HUES64 (cell line): ENCODE measurements at regions not wholly inside any gene's neighbourhood (a gene's known extent, or its start where the extent isn't known, plus 50 kb on each side); places are given as distances from the start of the nearest gene placed in this dataset.

Source experiments
- H3K27ac ChIP-seq: 2 replicates; pipeline ENCODE4 v1.7.0; 2013; ENCODE audit warnings: low read depth, low read length, inconsistent platforms
- H3K27me3 ChIP-seq: 2 replicates; pipeline ENCODE4 v1.6.1; 2013; ENCODE audit warnings: mild to moderate bottlenecking, low read length; ENCODE audit not compliant: insufficient read depth
- H3K36me3 ChIP-seq: 2 replicates; pipeline ENCODE4 v1.6.1; 2013; ENCODE audit warnings: mild to moderate bottlenecking, low read length; ENCODE audit not compliant: insufficient read depth
- H3K4me1 ChIP-seq: 2 replicates; pipeline ENCODE4 v1.6.1; 2013; ENCODE audit warnings: mild to moderate bottlenecking, low read length, moderate library complexity; ENCODE audit not compliant: insufficient read depth
- H3K4me3 ChIP-seq: 2 replicates; pipeline ENCODE4 v1.5.1; 2013; ENCODE audit warnings: mild to moderate bottlenecking, low read length, moderate library complexity
- H3K9ac ChIP-seq: 2 replicates; pipeline ENCODE4 v1.6.1; 2013; ENCODE audit warnings: mild to moderate bottlenecking, low read depth, low read length
- H3K9me3 ChIP-seq: 2 replicates; pipeline ENCODE4 v1.6.1; 2013; ENCODE audit warnings: low read depth, low read length; ENCODE audit not compliant: insufficient read depth
- WGBS: fragments of 150-250, 120-280 bp; methylation state at CpG from one replicate; pipeline ENCODE4 v1.1.7; 2013; ENCODE audit warnings: missing lambda C conversion rate; 5-methylcytosine and 5-hydroxymethylcytosine counted together

DNA sequence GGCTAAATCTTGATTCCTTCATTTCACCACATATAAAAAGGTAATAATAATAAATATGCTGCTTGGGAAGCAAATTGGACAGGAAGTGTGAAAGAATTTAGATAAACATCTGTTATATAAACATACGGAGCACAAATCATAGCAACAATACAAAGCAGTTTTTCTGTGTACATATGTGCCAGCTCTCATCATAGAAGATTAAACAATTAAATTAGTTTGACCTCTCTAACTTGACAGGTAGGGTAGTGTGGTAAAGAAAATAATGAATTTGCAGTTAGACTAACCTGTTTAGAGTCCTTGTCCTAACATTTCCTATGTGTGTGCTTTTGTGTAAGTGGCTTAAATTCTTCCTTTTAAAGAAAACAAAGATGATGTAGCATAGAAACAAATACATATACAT is 995.7 kb upstream of the TENM4 start:
- H3K36me3 ChIP-seq, result no peaks in the 10 kb centered on the region
- H3K4me1 ChIP-seq, result no peaks in the 10 kb centered on the region
- no CpG with 5 or more reads among the region's 1 CpG for WGBS
- H3K27ac ChIP-seq, result no peak overlapping the region
- H3K27me3 ChIP-seq, result no peaks in the 10 kb centered on the region
- H3K9ac ChIP-seq, result no peak overlapping the region
- H3K4me3 ChIP-seq, result no peak overlapping the region
- H3K9me3 ChIP-seq, result no peaks in the 10 kb centered on the region

DNA sequence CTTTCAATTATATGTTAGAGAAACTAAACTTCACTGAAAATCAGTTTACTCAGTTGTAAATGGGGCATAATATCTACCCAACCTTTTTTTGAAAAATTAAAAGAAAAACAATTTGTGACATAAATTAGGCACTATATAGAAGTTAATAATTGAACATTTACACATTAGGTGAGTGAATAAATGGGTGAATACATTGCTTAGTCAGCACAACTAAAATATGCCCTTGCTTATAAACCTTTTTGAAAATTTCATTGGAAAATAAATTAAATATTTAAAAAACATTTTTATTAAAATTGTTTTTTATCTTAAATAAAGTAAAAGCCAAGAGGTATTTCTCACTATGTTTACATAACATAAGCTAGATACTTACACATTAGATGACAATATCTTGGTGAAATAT is 994.5 kb upstream of the TENM4 start:
- Histone ChIP-seq H3K27me3 (no peaks in the 10 kb centered on the region), H3K4me1 (no peaks in the 10 kb centered on the region), H3K9me3 (no peaks in the 10 kb centered on the region), H3K4me3 (no peak overlapping the region), H3K9ac (no peak overlapping the region), H3K36me3 (no peaks in the 10 kb centered on the region), H3K27ac (no peak overlapping the region)

DNA sequence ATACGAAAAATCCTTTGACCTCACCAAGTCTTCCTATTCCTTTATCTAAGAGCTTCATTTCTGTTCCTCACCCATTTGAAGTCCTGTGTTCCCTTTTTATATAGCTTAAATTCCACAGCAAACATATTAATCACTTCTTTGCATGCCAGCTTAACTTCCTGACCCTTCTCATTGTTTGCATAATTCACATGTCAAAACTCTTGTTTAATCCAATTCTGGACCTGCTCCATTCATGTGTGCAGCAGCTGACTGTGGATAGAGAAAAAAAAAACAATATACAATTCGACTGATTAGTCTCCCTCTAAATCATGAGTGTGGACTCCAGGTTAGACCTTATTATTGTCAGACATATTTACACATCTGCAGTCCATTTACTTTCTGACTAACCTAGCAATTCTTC is 991.2 kb upstream of the TENM4 start:
- H3K9ac ChIP-seq, result no peak overlapping the region
- no peaks in the 10 kb centered on the region for H3K36me3 ChIP-seq
- H3K4me1 ChIP-seq, result no peaks in the 10 kb centered on the region
- 93% methylated on average over 2 of the region's 2 CpGs for WGBS
- H3K27me3 ChIP-seq, result no peaks in the 10 kb centered on the region
- H3K27ac ChIP-seq, result no peak overlapping the region
- H3K9me3 ChIP-seq, result no peaks in the 10 kb centered on the region
- no peak overlapping the region for H3K4me3 ChIP-seq

DNA sequence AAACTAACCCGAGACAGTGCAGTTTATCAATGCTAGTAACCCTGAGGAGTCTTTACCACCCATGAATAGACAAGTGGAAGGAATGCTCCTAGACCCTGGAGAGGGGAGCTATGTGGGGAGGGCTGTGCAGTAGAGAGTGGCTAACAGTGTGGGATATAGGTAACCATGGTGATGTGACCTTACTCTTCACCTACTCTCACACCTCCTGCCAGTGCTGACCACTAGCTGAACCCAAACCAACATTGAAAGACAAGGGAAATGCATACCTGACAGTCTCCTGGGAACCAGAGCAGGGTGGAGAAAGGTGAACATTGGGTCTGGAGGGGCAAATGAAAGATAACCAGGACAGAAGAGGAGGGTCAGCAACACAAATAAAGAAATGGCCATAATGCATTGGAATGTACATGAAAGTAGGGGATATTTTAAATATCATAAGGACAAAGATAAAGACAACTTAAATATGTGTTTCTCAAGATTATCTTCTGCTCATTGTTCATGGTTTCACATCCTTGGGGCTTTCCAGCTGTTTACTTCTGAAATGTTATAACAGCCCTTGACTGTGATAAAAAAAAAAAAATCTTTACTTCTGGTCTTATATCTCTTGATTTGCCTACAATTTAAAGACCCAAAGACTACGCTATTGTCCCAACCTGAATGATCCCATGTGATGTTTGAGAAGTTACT is 983.3 kb upstream of the TENM4 start:
- H3K9me3 ChIP-seq, result no peaks in the 10 kb centered on the region
- no peak overlapping the region for H3K4me3 ChIP-seq
- H3K9ac ChIP-seq, result no peak overlapping the region
- H3K27me3 ChIP-seq, result no peaks in the 10 kb centered on the region
- H3K36me3 ChIP-seq, result no peaks in the 10 kb centered on the region
- H3K27ac ChIP-seq, result no peak overlapping the region
- 100% methylated on average over 2 of the region's 2 CpGs for WGBS
- H3K4me1 ChIP-seq, result no peaks in the 10 kb centered on the region

DNA sequence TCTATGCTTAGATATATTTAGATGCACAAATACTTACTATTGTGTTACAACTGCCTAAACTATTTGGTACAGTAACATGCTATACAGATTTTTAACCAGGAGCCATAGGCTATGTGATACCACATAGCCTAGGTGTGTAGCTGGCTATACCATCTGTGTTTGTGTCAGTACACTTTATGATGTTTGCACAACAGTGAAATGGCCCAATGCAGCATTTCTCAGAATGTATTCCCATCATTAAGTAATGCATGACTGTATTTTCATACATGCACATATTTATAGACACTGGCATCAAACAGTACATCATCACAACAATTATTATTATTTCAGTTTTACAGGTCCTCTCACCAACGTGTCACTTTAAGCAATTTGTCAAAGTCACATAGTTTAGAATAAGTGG is 979.5 kb upstream of the TENM4 start:
- Histone ChIP-seq H3K9me3 (no peaks in the 10 kb centered on the region), H3K36me3 (no peaks in the 10 kb centered on the region), H3K27ac (no peak overlapping the region), H3K9ac (no peak overlapping the region), H3K27me3 (no peaks in the 10 kb centered on the region), H3K4me1 (no peaks in the 10 kb centered on the region), H3K4me3 (no peak overlapping the region)
- 94% methylated on average over 1 of the region's 1 CpG for WGBS

DNA sequence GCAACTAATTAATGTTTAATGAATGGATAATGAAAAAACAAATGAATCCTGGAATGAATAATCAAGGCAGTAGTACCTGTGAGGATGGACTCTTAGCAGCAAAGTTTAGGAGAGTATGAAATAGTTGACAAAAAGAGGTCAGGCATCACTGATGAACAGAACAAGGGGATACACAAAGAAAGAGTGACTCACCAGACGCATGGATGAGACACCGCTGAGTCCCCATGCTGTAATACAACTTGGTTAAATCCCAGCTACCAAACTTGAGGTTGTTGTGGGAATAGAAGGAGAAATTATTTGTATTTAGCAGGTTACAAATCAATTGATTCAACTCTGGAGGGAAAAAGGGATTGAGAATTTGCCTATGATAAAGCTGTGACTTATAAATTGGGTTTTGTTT is 976.9 kb upstream of the TENM4 start:
- Histone ChIP-seq H3K4me1 (peaks cover 11% of the 10 kb centered on the region; the same call in 1 of the 2 replicates), H3K36me3 (no peaks in the 10 kb centered on the region), H3K4me3 (no peak overlapping the region), H3K27me3 (no peaks in the 10 kb centered on the region), H3K27ac (no peak overlapping the region), H3K9ac (no peak overlapping the region), H3K9me3 (no peaks in the 10 kb centered on the region)
- 86% methylated on average over 2 of the region's 2 CpGs for WGBS

DNA sequence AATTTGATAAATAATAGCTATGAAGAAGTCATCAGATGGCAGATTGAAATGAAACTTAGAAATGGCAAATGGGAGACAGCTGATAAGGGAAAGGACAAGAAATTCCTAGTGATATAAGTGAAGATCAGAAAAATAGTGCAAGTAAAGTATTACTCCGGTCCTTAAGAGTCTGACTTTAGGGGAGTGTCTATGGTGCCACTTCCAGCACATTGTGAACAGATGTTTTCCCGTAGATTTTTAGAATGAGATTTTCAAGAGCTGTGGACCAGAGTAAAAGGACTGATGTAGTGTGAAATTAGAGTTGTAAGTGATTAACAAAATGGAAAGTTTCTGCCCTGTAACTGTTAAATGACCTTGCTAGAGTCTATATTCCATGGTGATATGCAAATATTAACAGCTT is 974.8 kb upstream of the TENM4 start:
- WGBS, result 94% methylated on average over 2 of the region's 2 CpGs
- no peak overlapping the region for H3K9ac ChIP-seq
- peaks cover 11% of the 10 kb centered on the region; the same call in 1 of the 2 replicates for H3K4me1 ChIP-seq
- no peaks in the 10 kb centered on the region for H3K27me3 ChIP-seq
- H3K9me3 ChIP-seq, result peaks cover 13% of the 10 kb centered on the region
- no peak overlapping the region for H3K27ac ChIP-seq
- H3K4me3 ChIP-seq, result no peak overlapping the region
- no peaks in the 10 kb centered on the region for H3K36me3 ChIP-seq

DNA sequence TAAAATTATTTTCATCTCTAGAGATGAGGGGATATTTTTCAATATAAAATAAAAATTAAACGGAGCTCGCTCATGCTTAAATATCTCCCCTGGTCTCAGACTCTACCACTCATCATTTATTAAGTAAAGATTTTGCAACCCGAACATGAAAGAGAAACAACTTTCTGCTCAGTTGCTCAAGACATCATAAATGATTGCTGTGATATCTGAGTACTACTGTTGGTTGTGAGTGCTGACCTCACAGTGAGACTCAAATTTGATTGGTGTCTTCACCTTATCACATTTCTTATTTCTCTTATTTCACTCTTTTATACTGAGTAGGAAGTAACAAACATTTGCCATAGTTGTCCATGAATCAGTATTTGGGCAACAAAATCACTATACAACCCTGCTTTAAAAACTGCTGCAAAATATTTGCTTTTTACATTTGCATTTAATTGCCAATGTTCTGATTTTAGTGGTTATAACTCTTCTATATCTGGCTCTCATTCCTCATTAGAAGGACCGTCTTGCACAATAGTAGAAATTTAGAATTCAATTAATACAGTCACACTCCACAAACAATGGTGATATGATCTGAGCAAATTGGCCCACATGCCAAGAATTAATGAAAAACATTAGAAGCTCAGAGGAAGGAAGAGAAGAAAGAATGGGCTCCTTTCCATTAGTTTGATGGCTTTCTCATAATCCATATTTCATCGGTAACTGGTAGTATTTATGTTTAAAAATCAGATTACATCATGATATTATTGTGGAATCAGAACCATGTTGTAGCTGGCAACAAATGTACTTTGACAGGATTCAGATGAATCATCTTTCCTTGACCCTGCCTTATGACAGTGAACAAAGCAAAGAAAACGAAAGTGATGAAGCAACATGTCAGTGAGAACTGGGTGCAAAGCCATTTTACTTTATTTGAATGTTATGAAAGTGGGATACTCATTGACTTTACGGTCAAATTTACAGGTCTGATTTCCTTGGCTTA is 973.6 kb upstream of the TENM4 start:
- H3K4me3 ChIP-seq, result no peak overlapping the region
- H3K27me3 ChIP-seq, result no peaks in the 10 kb centered on the region
- peaks cover 13% of the 10 kb centered on the region for H3K9me3 ChIP-seq
- WGBS, result 98% methylated on average over 4 of the region's 7 CpGs
- H3K9ac ChIP-seq, result no peak overlapping the region
- H3K27ac ChIP-seq, result no peak overlapping the region
- H3K36me3 ChIP-seq, result no peaks in the 10 kb centered on the region
- H3K4me1 ChIP-seq, result peaks cover 11% of the 10 kb centered on the region; the same call in 1 of the 2 replicates

DNA sequence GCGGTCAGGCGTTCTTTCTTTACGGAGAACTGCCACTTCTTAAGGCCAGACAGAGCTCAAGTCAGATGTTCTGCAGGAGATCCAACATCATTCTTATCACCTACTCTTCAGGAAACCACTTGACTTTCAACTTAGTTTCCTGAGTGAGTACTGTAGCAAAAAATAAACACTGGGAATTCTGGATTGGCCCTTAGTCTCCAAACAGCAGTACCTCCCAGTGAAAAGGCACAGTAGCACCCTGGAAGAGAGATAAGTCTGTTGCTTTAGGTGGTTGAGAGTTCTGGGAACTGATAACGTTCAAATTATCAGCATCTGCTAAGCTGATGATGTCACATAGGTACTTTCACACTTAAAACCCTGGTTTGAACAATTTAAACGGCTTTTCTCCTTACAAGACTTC is 971.8 kb upstream of the TENM4 start:
- Histone ChIP-seq H3K4me1 (peaks cover 11% of the 10 kb centered on the region; the same call in 1 of the 2 replicates), H3K4me3 (no peak overlapping the region), H3K36me3 (no peaks in the 10 kb centered on the region), H3K9ac (no peak overlapping the region), H3K9me3 (peaks cover 13% of the 10 kb centered on the region), H3K27ac (no peak overlapping the region), H3K27me3 (no peaks in the 10 kb centered on the region)
- WGBS, result 74% methylated on average over 5 of the region's 5 CpGs

DNA sequence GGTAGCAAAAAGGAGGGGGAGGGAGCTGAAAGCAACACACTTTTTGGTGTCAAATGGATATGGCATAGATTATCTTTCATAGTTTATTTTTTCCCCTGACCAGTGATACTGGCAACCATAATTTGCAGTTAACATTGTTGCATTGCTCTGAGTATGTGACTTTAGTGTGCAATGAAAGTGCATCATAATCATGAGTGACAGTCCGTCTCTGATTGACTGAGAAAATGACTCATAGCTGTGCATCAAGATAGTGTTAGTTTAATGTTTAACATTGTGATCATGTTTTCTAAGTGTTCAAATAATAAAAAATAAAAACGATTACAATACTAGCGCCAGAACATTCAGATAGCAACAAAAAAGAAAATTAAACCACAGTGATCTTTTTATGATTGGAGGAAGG is 952.4 kb upstream of the TENM4 start:
- 0% methylated on average over 1 of the region's 3 CpGs for WGBS
- peaks cover 3% of the 10 kb centered on the region; the same call in 1 of the 2 replicates for H3K4me1 ChIP-seq
- H3K4me3 ChIP-seq, result no peak overlapping the region

DNA sequence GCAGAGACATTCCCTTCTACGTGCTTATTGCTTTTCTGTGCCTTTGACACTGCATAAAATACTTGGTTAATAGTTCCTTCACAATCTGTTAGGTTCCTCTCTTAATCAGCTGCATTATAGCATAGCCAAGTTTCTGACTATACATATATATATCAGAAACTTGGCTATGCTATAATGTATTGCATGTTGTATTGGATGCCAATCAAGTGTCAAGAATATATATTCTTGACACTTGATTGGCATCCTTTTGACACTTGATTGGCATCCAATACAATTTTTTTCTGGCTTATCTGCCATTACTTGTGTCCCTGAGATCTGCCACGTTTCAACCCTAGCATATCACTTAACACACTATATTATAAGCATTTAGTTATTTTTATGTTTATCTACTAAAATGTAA is 949.7 kb upstream of the TENM4 start:
- 94% methylated on average over 2 of the region's 2 CpGs for WGBS
- Histone ChIP-seq H3K9ac (no peak overlapping the region), H3K36me3 (no peaks in the 10 kb centered on the region), H3K9me3 (no peaks in the 10 kb centered on the region), H3K27ac (no peak overlapping the region), H3K4me3 (no peak overlapping the region), H3K4me1 (peaks cover 8% of the 10 kb centered on the region; the same call in 1 of the 2 replicates), H3K27me3 (no peaks in the 10 kb centered on the region)

More for the DNA sequence above, 952.4 kb upstream of the TENM4 start:
- H3K9ac ChIP-seq, result no peak overlapping the region
- no peaks in the 10 kb centered on the region for H3K36me3 ChIP-seq
- no peak overlapping the region for H3K27ac ChIP-seq
- no peaks in the 10 kb centered on the region for H3K27me3 ChIP-seq
- no peaks in the 10 kb centered on the region for H3K9me3 ChIP-seq
